Right forelimb (tissue), 1 donor: ENCODE measurements at regions not wholly inside any gene's neighbourhood (a gene's known extent, or its start where the extent isn't known, plus 50 kb on each side); places are given as distances from the start of the nearest gene placed in this dataset.
"Not testable (repeated sequence)": the region's sequence is repeated elsewhere in the genome, so short reads cannot be mapped to it uniquely, and the experiment has no call there.

Experiments used
- DNase-seq: peaks from one replicate; pipeline ENCODE4 v3.0.0-alpha.2; 2018

DNA sequence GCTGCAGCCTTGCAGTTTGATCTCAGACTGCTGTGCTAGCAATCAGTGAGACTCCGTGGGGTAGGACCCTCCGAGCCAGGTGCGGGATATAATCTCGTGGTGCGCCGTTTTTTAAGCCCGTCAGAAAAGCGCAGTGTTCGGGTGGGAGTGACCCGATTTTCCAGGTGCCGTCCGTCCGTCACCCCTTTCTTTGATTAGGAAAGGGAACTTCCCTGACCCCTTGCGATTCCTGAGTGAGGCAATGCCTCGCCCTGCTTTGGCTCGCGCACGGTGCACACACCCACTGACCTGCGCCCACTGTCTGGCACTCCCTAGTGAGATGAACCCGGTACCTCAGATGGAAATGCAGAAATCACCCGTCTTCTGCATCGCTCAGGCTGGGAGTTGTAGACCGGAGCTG is 203.2 kb downstream of the SNCAIP start:
- not testable (repeated sequence) for DNase-seq

DNA sequence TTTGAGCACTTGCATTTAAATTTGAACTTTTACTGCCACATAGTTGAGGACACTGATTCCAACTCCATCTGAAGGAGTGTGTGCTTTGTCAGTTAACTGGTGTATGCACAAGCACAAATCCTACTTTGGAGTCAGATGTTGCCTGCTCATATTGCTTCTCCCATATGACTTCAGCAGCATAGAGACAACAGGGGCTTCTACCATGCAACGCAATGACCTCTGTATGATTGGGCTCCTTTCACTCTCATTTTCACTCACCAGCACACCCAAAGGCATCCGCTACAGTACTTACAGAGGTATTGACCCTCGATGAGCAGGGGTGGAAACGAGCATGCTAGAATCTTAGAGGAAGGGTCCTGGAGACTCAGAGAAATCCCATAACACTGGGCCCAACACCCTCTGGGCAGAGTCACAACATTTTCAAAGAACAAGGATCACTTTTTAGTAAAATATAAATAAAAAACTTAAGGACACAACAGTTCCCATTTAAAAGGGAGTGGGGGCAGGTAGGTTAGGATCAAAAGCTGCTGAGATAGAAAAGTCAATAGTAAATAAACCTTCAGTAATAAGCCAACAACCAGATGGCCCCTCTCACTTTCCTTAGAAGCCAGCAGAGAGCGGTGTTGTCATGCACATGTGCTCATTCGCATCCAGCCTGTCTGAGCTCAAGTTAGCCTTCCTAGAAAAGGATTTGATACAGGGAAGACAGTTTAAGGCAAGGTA is 203.8 kb downstream of the SNCAIP start:
- DNase-seq = peak; percentile 57

DNA sequence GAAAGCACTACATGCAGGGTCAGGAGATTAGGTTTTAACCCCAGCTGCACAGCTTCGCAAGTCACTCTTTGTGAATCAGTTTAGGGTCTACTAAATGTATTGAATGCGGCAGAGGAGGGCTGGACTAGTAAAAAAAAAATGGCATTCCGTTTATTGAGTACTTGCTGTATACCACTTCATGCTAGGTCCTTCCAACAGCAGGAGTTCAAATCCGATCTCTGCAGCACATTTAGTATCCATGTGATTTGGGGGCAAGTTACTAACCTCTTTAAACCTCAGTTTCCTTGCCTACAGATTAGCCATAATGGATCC is 204.4 kb downstream of the SNCAIP start:
- DNase-seq = no peak

- DNase-seq = no peak
These were observed 205.1 kb downstream of the SNCAIP start for GRCh38 chr5:122517091-122517490.

DNA sequence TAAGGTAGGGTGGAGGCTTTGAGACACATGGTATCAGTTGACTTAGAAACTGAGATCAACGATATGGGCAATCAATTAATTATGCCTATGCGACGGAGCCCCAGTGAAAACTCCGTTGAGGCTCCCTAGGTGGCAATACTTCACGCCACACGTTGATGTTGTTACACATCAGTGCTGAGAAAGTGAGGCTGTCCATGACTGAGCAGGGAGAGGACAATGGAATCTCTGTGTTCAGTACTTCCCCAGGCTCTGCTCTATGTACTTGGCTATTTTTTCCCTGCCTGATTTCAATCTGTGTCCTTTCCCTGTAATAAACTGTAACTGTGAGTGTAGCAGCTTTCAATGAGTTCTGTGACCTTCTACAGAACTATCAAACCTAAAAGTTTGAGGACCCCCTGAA is 211.7 kb downstream of the SNCAIP start:
- DNase-seq = no peak

DNA sequence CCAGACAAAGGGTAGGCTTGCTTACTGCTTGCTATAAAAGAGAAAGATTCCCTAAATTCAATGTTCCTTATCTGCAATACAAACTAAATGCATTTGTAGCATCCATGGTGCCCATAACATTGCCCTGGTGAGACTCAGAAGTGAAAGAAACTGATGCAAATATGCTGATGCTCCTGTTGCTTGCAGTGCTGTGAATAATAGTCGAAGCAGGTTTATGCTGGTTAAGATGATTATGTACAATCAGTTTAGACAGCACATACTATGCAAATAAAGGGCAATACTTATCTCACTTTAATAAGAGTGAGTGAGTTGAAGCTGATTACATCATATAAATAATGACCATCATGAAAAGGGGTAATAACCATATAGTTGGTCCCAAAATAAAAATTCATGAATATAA is 215.5 kb downstream of the SNCAIP start:
- DNase-seq = no peak

DNA sequence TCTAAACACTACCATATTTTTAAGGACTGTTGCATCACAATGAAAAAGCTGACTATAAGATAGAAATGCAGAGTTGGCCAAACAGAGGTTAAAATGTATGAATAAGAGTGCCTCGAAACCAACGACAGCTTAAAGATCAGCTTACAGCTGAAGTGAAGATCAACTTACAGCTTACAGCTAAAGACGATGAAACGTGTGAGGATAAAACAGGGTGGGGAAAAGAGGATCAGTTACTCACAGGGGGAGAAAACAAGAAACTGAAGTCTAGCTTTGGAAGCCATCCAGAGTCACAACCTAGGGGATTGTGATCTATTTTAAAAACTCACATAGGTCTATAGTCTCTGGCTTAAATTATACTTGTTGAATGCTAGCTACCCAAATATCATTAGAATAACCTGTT is 220.0 kb downstream of the SNCAIP start:
- DNase-seq = no peak

GRCh38 chr5:122533825-122534224 is 221.8 kb downstream of the SNCAIP start:
- DNase-seq = no peak

DNA sequence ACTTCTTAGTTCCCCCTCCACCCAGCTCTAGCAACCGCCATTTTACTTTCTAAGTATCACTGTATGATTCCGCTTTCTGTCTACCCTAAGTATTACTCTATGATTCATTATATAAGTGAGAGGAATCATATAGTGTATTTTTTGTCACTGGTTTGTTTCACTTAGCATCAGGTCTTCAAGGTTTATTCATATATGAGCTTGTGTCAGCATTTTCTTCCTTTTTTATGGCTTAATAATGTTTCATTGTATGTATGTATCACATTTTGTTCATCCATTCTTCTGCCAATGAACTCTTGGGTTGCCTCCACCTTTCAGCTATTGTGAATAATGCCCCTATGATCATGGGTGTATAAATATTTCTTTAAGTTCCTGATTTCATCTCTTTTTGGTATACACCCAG is 222.8 kb downstream of the SNCAIP start:
- no peak for DNase-seq

DNA sequence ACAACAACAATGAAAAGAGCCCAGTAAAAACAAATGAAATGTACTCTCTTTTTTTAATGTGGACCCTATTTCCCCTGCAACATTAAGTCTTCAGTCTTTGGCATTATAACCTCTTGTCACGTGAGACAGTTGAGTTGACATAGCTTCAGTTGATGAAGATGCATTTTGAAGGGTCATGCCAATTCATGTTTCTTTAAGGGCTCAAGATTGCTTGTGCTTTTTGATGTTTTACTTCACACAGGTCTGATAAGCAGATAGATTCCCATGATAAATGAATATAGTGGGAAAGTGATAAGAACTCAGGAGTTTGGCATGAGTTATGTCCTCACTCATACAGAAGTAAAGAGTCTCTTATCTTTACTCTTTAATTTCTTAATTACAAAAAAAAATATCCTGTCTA is 229.4 kb downstream of the SNCAIP start:
- no peak for DNase-seq

- no peak for DNase-seq
These were observed 228.9 kb upstream of the SNX2 start for GRCh38 chr5:122545986-122546385.

- DNase-seq = no peak
These were observed 227.7 kb upstream of the SNX2 start for GRCh38 chr5:122547219-122547618.

- DNase-seq = no peak
These were observed 227.2 kb upstream of the SNX2 start for GRCh38 chr5:122547669-122548068.

DNA sequence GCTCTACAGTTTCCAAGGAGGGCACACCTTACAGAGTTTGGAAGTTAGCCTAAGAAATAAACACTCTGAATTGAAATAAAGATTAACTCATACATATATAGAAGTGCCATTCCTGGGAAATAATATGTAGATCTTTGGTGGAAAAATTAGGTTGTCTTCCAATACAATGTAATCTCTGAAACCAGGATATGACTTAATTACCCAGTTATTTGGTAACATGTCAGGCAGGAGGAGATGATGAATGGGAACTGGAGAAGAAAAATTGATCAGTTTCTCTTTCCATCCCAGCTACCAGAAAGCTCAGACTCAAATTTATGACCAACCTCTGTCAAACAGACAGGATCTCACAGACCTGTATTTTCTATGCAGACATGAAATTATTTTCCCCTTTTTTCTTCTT is 215.2 kb upstream of the SNX2 start:
- DNase-seq = no peak

GRCh38 chr5:122561209-122561608 is 213.7 kb upstream of the SNX2 start:
- DNase-seq = no peak

DNA sequence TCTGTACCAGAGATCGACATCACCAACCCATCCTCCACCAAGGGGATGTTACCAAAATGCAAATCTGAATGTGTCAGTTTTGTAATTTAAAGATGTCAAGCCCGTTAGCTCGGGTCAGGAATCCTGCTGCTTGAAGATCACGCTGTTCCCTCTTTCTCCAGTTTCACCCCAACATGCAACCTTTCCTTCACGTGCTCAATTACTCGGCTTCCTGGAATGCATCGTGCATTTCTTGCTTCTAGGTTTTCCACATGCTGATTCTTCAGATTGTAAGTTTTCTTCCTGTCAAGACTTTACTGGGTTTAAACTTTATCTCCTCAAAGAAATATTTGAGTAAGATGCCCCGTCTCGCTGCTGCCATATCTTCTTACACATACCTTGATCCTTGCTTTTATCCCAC is 209.5 kb upstream of the SNX2 start:
- no peak for DNase-seq

GRCh38 chr5:122576256-122577016 is 198.4 kb upstream of the SNX2 start:
- no peak for DNase-seq

DNA sequence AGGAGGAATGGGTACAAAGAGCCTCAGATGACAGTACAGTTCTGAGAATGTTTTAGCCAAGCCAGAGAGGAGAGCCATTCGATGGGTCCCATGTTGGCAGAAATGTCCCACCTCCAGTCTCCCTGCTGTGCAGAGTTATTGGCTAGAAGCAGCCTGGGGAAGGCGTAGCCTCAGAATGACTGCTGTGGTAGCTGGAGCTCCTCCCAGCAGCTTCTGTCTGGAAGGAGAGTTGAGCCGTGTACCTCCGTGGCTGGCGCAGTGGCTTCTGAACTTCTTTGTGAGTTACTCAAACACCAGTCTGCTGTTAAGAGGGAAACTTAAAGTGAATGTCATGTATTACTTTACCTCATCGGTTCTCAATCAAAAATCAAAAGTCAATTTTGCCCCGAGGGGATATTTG is 193.3 kb upstream of the SNX2 start:
- DNase-seq = no peak

DNA sequence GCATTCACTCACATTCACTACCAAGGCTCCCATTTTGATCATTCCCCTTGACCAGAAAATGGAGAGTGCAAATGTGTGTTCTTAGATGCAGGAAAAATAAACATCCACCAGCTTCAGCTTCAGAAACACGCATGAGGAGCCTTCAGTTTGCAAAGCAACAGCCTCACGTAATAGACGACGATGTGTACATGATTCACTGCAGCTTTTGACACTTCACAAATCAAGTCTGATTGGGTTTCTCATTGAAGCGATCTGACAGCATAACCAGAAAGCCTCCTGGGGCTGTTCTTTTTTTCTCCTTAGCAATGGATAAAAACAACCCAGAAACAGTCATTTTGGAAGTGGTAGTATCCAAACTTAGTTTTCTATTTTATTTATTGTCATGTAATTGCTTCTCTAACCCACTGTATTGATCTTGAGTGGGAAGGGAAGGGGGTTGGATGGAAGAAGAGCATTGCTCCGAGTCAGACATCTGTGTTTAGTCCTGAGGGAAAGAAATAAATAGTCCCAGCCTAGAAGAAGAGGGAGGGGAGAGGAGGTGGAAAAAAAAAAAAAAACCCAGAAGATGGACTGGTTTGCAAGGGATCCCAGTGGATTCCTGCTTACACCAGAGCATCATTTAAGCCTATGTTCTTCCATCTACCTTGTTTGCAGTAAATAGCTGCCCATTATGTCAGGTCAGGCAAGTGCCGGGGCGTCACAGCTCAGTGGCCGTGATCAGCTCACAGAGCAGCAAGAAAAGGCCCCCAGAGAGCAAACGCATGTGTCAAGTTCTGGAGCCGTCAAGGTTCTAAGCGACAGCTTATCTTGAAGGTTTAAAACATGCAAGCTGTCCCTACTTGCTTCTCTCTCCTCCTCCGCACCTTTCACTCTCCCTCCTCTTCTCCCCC is 190.2 kb upstream of the SNX2 start:
- DNase-seq = no peak

DNA sequence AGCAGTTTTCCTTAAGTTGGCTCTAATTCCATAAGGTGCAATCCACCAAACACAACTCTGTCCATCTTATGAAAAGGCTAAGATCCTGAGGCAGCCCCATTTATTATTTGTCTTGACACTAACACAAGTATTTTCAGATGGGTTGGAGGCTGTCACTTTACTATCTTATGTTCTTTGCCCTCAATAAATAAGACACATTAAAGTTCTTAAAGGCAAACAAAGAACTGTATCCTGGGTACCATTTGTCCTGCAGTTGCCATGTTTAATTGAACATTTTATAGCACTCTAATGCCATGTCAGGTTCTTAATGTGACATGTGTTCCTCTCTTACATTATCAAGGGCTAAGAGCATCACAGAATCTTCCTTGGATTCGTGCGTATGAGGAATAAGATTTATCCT is 189.5 kb upstream of the SNX2 start:
- no peak for DNase-seq

DNA sequence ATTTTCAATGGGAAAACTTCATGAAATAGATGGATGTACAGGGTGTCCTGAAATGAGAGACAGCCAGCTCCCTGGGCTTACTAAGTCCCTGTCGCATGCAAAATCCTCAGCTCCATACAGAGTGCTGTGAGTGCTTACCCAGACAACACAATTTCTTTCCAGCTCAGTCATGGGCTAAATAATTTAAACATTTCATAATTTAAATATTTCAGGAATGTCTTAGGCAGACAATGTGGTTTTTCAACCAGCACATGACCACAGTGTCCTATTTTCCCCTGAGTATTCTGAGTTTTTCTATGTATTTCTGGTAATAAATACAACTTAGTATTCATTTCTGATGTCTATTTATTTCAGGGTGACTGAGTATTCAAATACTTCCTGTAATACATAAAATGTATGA is 188.5 kb upstream of the SNX2 start:
- DNase-seq = no peak

GRCh38 chr5:122591828-122592227 is 183.1 kb upstream of the SNX2 start:
- DNase-seq = no peak

GRCh38 chr5:122599000-122599399 is 175.9 kb upstream of the SNX2 start:
- no peak for DNase-seq

- DNase-seq = no peak
These were observed 174.0 kb upstream of the SNX2 start for GRCh38 chr5:122600924-122601323.
